SHP77 treated with DMSO at 0.1 percent for 48 hours (cell line): ENCODE measurements at regions not wholly inside any gene's neighbourhood (a gene's known extent, or its start where the extent isn't known, plus 50 kb on each side); places are given as distances from the start of the nearest gene placed in this dataset.
"Not testable (repeated sequence)": the region's sequence is repeated elsewhere in the genome, so short reads cannot be mapped to it uniquely, and the experiment has no call there.

Source experiments
- DNase-seq: peaks from one replicate; lab custom pipeline; 2025; lab: John Stamatoyannopoulos, UW

DNA sequence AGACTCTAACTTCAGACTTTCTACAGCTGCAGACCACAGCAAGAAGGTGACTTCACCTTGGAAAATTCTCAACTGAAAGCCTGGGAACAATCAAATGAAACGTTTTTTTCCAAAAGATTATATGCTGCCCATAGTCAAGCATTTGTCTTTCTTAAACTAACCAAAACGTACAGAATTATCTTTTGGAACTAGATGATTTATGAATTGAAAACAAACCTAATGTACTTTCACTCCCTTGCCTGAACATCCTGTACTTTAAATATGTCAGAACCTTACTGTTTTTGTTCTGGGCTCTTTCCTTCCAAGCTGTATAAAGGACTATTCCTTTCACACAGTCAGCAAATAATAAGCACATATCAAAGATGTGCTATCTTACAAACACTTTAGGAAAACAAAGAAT, 62.4 kb upstream of the TNFAIP3 start:
- DNase-seq, result no peak

DNA sequence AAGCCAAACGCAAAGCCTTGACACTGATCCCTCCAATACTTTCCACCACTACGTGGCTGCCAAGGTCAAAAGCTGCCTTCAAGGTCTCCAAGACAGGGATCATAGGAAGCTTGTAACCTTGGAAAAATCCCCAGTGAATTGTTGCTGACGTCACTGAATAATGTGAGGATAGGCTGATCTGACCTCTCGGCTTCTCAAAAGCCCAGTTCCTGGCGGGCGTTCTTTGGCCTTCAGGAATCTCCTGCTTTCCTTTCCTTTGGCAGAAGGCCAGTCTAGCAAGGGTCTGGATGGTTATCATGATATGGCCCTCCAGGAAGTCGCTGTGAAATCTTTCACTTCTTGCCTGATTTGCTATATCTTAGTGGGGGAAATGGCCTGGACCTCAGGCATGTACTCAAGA, 61.4 kb upstream of the TNFAIP3 start:
- no peak for DNase-seq

DNA sequence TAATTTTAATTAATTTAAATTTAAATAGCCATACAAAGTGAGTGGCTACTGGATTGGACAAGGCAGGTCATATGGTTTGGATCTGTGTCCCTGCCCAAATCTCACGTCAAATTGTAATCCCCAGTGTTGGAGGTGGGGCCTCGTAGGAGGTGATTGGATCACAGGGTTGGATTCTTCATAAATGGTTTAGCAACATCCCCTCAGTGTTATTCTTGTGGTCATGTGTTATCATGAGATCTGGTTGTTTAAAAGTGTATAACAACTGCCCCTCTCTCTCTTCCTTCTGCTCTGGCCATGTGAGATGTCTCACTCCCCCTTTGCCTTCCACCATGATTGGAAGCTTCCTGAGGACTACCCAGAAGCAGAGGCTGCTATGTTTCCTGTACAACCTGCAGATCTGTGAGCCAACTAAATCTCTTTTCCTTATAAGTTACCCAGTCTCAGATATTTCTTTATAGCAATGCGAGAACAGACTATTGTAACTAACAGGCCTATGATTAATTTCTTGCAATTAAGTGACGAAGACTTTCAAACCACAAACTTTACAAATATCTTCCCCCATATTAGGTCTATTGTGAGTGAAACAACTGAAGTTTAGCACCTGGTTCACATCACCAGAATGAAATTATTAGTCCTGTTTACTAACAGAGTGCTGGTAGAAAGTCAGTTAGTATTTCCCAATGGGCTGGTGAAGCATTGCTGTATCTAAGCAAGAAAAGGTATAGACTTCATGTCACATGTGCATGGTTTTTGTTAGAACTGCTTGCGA, 60.0 kb upstream of the TNFAIP3 start:
- DNase-seq, result no peak

DNA sequence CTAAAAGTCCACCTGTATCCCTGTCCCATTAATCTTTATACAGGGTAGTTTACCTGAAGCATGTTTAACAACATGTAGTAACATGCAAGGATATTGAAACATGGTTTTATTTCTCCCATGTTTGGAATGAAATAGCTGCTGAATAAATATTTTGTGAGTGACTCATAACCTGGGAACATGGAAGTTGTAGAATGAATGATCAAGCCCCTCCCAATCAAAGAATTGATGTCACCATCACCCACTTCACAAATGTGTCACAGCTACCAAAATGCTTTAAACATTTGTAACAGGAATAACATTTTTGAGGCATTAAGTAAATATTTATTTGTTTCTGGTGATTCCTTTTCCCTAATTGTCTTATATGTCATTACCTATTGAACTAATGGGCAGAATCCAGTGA, 58.9 kb upstream of the TNFAIP3 start:
- no peak for DNase-seq

DNA sequence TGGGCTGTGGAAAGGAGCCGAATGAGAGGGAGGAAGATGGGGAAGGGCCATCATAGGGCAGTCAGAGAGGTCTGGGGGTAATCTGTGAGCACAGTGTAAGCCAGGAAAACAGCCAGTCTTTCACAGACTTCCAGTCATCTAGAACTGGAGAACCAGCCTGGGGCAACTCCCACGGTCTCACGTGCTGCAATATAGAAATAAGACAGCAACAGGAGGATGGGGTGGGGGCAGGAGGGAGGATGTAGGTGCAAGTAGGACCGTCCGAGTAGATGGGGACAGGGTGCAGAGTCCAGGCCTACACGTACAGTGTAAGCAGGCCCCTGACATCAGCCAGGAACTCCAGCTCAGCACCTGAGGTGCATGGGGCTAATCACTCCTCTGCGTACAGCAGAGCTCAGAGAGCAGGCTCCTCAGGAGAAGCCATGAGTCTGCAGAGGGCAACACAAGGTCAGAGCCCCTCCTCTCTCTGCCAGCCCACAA, 58.2 kb upstream of the TNFAIP3 start:
- DNase-seq, result no peak

DNA sequence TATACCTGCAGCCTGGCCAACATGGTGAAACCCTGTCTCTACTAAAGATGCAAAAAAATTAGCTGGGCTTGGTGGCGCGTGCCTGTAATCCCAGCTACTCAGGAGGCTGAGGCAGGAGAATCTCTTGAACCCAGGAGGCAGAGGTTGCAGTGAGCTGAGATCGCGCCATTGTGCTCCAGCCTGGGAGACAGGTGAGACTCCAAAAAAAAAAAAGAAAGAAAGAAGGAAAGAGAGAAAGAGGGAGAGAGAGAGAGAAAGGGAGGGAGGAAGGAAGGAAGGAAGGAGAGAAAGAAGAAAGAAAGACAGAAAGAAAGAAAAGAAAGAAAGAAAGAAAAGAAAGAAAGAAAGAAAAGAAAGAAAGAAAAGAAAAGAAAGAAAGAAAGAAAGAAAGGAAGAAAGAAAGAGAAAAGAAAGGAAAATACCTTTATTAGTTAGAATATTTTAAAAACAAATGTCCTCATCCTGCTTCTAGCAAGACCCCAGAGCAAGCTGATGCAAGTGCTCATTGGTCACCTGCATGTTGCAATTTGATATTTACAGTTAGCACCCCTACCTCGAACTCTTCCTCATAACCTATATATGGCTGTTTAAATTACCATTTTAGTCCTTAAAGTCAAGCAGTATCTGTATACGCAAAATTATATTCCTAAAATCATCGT, 57.0 kb upstream of the TNFAIP3 start:
- DNase-seq, result not testable (repeated sequence)

DNA sequence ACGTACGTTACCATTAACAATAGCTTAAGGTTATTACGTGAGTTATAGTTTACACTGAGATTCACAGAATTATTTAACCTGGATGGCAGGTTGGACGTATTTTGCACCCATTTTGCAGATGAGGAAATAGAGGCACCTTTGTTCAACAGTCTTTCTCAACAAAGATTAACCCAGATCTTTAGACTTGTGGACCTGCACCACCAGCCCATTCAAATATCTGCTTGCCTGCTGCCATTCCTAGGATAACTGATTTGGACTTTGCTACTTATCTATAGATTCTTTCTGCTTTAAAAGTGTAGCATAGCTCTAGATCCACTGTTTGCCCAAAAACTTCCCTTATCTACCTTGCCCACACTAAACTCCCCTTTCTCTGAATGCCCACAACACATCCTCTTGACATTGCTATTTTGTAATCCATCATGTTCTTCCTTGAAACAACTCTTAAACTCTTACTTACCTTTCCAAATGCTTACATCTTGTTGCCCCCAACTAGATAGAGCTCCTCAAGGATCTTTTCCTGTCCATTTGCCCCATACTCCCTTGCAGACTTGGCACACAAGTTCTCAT, 56.4 kb upstream of the TNFAIP3 start:
- DNase-seq, result no peak

DNA sequence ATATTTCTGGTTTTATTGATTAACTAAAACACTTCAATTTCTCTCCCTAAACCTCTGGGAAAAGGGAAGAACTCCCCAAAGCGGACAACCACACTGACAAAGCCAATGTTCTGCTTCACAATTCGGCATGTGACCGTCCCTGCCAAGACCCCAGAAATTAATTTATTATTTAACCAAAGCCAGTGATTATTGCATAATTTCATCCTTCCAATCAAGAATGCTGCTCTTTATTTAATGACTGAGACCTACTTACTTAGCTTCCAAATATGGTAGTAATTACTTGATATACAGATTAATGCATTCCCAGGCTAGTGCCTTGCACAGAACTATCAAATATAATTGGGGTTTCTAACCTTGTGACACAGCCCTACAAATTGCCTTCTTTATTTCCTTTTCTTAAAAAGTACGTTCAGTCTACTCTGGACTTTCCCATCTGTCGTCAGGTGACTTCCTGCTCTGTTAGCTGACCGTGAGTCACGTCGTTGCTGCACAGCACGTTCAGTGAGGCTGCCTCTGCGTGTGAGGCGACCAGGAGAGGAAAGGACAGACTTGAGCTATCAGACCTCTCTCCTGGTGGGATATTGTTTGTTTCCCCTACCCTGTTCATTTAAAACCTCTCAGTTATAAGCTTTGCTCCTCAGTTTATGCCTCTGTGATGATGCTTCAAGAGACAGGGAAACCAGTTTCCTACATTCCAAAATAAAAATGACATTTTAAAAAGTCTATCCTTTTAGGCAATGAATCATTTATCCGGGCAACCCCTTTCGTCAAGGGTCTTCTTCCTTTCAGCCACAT, 55.7 kb upstream of the TNFAIP3 start:
- no peak for DNase-seq

DNA sequence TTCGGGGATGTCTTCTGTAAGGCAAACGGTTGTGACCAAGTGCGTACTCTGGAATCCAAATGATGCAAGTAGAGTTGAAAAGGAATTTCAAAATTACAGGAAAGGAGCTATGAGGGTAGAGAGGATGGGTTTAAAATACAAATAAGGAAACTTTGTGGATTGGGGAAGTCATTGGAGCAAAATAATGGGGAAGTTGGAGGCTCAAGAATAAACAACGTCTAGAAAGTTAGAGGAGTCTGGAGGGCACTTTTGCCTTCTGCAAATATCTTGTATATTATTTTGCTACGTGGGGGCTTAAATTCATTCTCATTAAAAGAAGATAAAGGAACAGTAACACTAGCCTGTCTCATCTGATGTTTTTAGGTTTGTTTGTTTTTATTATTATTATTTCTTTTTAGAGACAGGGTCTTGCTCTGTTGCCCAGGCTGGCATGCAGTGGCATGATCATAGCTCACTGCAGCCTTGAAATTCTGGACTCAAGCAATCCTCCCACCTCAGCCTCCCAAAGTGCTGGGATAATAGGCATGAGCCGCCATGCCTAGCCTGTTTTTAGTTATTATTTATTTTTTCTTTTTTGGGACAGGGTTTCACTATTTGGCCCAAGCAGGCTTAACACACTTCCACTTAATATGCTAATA, 55.0 kb upstream of the TNFAIP3 start:
- DNase-seq, result no peak

DNA sequence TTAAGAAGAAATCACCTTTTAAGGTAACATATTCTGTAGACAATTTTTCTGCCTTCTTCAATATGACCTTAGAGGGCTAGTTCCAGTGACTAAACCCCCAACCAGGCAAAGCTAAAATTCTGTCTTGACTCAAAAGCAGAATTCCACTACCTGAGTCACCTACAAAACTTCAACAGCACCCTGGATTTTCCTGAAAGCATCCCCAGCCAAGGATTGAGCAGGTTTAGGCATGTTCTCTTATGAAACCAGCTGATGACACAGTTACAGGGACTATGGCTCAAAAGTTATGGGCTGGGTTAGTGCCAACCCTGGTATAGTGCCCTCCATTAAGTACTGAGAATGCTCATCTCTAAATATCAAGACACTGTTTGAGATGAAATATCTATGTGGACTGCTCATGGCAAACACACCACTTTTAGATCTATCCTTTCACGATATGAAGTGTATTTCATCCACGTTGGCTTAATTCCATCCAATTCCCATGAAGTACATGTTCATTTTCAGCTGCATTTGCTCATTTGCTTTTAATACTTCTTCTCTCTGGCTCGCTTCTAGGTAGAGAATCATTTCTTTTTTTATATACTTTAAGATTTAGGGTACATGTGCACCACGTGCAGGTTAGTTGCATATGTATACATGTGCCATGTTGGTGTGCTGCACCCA, 53.6 kb upstream of the TNFAIP3 start:
- DNase-seq, result no peak

DNA sequence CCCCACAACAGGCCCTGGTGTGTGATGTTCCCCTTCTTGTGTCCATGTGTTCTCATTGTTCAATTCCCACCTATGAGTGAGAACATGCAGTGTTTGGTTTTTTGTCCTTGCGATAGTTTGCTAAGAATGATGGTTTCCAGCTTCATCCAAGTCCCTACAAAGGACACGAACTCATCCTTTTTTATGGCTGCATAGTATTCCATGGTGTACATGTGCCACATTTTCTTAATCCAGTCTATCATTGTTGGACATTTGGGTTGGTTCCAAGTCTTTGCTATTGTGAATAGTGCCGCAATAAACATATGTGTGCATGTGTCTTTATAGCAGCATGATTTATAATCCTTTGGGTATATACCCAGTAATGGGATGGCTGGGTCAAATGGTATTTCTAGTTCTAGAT, 53.0 kb upstream of the TNFAIP3 start:
- DNase-seq, result not testable (repeated sequence)

DNA sequence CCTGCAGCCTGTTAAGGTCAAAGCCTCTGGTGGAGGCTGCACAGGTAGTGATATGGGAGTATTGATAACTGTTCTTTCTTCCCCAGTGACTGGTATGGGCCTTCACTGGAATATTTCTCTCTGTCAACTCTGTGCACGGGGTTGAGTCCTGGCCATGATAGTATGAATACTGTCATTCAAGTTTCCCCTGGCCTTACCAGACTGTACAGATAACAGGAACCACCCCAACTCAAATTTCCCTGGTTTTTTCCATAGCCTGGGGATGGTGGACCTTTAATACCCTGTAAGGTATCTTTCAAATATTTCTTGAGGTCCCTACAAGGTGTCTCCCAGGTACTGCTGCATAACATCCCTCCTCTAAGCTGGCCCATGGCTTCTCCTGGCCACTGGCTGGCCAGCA, 51.4 kb upstream of the TNFAIP3 start:
- DNase-seq, result no peak

DNA sequence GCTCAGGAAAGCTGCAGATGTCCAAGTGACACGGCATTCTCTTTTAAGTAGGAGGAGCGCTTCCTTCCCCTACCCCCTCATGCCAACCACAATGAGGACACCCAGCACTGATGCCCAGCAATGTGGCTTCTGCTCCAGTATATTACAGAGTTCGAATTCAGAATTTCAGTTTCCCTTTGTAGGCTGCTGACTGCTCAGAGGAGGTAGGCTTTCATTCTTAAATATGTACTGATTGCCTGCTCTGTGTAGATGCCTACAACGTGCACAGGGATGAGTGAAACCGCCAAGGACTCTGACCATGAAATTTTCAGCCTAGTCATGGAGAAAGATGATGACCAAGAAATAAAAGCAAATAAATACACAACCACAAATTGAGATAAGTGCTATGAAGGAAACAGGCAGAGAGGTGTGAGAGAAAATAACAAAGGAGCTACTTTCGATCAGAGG, 50.9 kb upstream of the TNFAIP3 start:
- no peak for DNase-seq

DNA sequence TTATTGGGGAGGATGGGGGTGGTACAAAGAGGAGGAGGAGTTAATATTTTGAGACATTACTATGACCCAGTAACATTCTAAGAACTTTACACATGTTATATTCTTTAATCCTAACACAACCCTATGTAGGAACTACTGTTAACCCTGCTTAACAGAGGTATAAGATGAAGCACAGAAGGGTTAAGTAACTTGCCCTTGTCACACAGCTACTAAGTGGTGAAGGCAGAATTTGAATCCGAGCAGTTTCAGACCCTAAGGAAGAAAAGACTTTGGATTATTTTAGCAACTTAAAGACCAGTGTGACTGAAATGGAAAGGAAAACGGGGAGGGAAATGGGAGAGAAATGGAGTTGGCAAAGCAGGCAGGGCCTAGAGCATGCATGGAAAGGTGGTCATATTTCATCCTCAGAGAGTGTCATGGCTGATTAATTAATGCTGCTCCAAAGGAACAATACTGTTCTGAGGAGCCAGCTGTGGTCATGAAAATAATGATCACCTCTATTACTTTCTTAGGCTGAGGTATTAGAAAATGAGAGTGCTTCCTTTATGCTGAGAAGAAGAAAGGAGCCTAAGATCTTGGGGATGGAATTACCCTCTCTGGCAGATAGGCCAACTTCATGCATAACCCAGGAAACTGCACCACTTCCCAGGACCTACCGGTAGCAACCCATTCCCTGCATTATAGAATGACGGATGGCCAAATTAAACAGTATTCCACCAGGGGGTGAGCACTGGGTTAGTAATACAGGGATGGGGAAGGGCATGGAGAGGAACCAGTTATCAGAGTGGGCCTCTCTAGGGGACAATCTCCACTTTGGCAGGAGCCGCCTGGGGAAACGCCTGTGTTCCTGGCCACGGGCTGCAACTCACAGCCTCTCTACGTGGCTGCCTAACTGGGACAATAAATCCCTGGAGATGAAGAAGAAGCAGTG, 50.1 kb upstream of the TNFAIP3 start:
- no peak for DNase-seq
